Sigmoid colon (tissue), 4 donors: ENCODE measurements at regions not wholly inside any gene's neighbourhood (a gene's known extent, or its start where the extent isn't known, plus 50 kb on each side); places are given as distances from the start of the nearest gene placed in this dataset.

Experiments
- CTCF ChIP-seq, 4 experiments: fragments of 450-650 bp in 3 of 4; fragments of 200-600 bp in 1 of 4; IDR thresholded peaks; one replicate each; pipeline ENCODE4 v1.5.1; 2016 to 2019; ENCODE audit warnings: antibody characterized with exemption in 4 of 4, mild to moderate bottlenecking in 3 of 4, moderate library complexity in 2 of 4
- POLR2A ChIP-seq, 2 donors: fragments of 450-650 bp; IDR thresholded peaks; one replicate each; pipeline ENCODE4 v1.6.1; 2016; ENCODE audit warnings: antibody characterized with exemption in 2 of 2, mild to moderate bottlenecking in 2 of 2, moderate library complexity in 2 of 2
- POLR2AphosphoS5 ChIP-seq, 4 donors: sonication (generic); formaldehyde crosslinking; IDR thresholded peaks; one replicate each; pipeline ENCODE4 v1.6.1; 2017; ENCODE audit warnings: antibody characterized with exemption in 4 of 4

DNA sequence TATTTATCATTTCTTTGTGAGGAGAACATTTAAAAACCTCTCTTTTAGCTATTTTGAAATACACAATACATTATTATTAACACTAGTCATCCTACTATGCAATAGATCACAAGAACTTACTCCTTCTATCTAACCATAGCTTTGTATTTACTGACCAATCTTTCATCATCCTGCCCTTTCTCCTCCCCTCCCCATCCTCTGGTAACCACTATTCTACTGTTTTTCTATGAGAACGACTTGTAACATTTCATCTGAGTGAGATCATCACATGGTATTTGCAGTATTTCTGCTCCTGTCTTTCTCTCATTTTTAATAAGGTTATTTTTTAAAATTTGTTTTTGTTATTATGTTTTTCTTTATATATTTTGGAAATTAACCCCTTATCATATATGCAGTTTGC lies 331.8 kb downstream of the TEX13C start:
- TF ChIP-seq CTCF (IDR thresholded peaks at IDR 0.05) (no peak), POLR2A (IDR thresholded peaks at IDR 0.05) (no peak), POLR2AphosphoS5 (IDR thresholded peaks at IDR 0.05) (no peak)
